ENCODE measurements at regions not wholly inside any gene's neighbourhood (a gene's known extent, or its start where the extent isn't known, plus 50 kb on each side); places are given as distances from the start of the nearest gene placed in this dataset.

- H2AFZ ChIP-seq (ENCODE audit: low read depth, low read length), result no peak overlapping the region
- H3K27me3 ChIP-seq (ENCODE audit: low read depth, low read length), result no peaks in the 10 kb centered on the region
- H3K79me2 ChIP-seq (ENCODE audit: low read length), result no peaks in the 10 kb centered on the region
- H3K27ac ChIP-seq (ENCODE audit: low read length), result no peak overlapping the region
- H3K9me3 ChIP-seq (ENCODE audit: insufficient read depth, low read length), result no peaks in the 10 kb centered on the region
- no peak overlapping the region for H3K4me2 ChIP-seq (ENCODE audit: low read length)
- no peak overlapping the region for H3K4me3 ChIP-seq (ENCODE audit: low read length)
- no peak for TF ChIP-seq EZH2phosphoT487 (IDR thresholded peaks at IDR 0.05; ENCODE audit: low read depth)
- TF ChIP-seq, protein P1, sequence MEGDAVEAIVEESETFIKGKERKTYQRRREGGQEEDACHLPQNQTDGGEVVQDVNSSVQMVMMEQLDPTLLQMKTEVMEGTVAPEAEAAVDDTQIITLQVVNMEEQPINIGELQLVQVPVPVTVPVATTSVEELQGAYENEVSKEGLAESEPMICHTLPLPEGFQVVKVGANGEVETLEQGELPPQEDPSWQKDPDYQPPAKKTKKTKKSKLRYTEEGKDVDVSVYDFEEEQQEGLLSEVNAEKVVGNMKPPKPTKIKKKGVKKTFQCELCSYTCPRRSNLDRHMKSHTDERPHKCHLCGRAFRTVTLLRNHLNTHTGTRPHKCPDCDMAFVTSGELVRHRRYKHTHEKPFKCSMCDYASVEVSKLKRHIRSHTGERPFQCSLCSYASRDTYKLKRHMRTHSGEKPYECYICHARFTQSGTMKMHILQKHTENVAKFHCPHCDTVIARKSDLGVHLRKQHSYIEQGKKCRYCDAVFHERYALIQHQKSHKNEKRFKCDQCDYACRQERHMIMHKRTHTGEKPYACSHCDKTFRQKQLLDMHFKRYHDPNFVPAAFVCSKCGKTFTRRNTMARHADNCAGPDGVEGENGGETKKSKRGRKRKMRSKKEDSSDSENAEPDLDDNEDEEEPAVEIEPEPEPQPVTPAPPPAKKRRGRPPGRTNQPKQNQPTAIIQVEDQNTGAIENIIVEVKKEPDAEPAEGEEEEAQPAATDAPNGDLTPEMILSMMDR (IDR thresholded peaks at IDR 0.05; ENCODE audit: low read depth, low read length), result no peak
- no peaks in the 10 kb centered on the region for H3K36me3 ChIP-seq (replicated peaks; ENCODE audit: low read depth, low read length)
- H3K4me1 ChIP-seq (ENCODE audit: low read length), result no peaks in the 10 kb centered on the region
- no peak overlapping the region for H3K9ac ChIP-seq (ENCODE audit: low read length)
- no peaks in the 10 kb centered on the region for H4K20me1 ChIP-seq (ENCODE audit: insufficient read depth, low read length)
These were observed 764.3 kb downstream of the QKI start for GRCh38 chr6:164178679-164179332.

- no peak overlapping the region for H3K27ac ChIP-seq (ENCODE audit: low read length)
- no peak overlapping the region for H3K4me3 ChIP-seq (ENCODE audit: low read length)
- H2AFZ ChIP-seq (ENCODE audit: low read depth, low read length), result no peak overlapping the region
- no peak overlapping the region for H3K9ac ChIP-seq (ENCODE audit: low read length)
- no peaks in the 10 kb centered on the region for H3K9me3 ChIP-seq (ENCODE audit: insufficient read depth, low read length)
- H3K36me3 ChIP-seq (replicated peaks; ENCODE audit: low read depth, low read length), result no peaks in the 10 kb centered on the region
- H3K79me2 ChIP-seq (ENCODE audit: low read length), result no peaks in the 10 kb centered on the region
- no peak for TF ChIP-seq EZH2phosphoT487 (IDR thresholded peaks at IDR 0.05; ENCODE audit: low read depth)
- TF ChIP-seq, protein P1 (IDR thresholded peaks at IDR 0.05; ENCODE audit: low read depth, low read length), result no peak
- H3K4me1 ChIP-seq (ENCODE audit: low read length), result no peaks in the 10 kb centered on the region
- H3K27me3 ChIP-seq (ENCODE audit: low read depth, low read length), result no peaks in the 10 kb centered on the region
- no peak overlapping the region for H3K4me2 ChIP-seq (ENCODE audit: low read length)
- no peaks in the 10 kb centered on the region for H4K20me1 ChIP-seq (ENCODE audit: insufficient read depth, low read length)
These were observed 754.8 kb downstream of the QKI start for GRCh38 chr6:164169355-164169754.

DNA sequence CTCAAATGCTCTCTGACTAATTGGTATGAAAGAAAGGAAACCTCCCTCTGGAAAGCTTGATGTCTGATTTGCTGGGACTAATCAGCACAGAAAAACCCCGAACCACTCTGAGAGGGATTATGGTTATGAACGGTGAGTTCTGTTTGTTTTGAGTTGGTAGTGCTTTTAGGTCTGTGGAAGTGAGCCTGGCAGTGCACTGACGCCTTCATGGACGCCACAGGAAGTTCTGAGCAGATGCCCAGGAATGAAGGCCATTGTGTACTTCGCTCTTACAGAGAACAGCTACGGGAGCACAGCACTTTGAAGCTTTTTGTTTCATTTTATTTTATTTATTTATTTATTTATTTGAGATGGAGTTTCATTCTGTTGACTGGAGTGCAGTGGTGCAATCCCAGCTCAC lies 754.1 kb downstream of the QKI start:
- no peaks in the 10 kb centered on the region for H3K4me1 ChIP-seq (ENCODE audit: low read length)
- no peaks in the 10 kb centered on the region for H3K27me3 ChIP-seq (ENCODE audit: low read depth, low read length)
- H3K9ac ChIP-seq (ENCODE audit: low read length), result no peak overlapping the region
- no peak overlapping the region for H3K4me3 ChIP-seq (ENCODE audit: low read length)
- no peak overlapping the region for H2AFZ ChIP-seq (ENCODE audit: low read depth, low read length)
- no peak overlapping the region for H3K27ac ChIP-seq (ENCODE audit: low read length)
- no peaks in the 10 kb centered on the region for H4K20me1 ChIP-seq (ENCODE audit: insufficient read depth, low read length)
- H3K36me3 ChIP-seq (replicated peaks; ENCODE audit: low read depth, low read length), result no peaks in the 10 kb centered on the region
- H3K4me2 ChIP-seq (ENCODE audit: low read length), result no peak overlapping the region
- no peaks in the 10 kb centered on the region for H3K79me2 ChIP-seq (ENCODE audit: low read length)
- TF ChIP-seq, protein P1 (IDR thresholded peaks at IDR 0.05; ENCODE audit: low read depth, low read length), result no peak
- no peak for TF ChIP-seq EZH2phosphoT487 (IDR thresholded peaks at IDR 0.05; ENCODE audit: low read depth)
- H3K9me3 ChIP-seq (ENCODE audit: insufficient read depth, low read length), result no peaks in the 10 kb centered on the region

DNA sequence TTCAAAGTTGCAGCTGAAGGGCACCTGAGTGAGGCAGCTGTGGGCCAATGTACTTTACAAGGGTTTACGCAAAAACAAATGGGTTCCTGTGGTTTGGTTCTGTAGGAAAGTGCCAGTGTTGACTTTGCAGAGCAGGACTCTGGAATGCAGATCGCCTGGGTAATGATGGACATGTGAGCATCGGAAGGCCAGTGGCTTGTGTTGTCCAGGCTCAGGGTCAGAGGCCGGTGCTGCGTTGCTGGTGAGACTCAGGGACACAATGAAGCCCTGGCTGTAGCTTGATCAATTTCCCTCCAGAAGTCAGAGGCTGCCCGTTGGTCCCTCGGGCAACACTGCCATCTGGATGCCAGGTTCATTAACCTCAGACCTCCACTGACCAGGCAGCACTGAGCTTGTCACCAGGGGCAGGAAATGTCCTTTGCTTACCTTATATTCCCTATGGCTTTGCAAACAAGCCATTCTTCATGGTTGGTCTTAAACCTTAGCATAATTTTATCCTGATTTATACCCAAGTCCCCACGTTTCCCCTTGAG lies 753.4 kb downstream of the QKI start:
- H3K9ac ChIP-seq (ENCODE audit: low read length), result no peak overlapping the region
- TF ChIP-seq, protein P1 (IDR thresholded peaks at IDR 0.05; ENCODE audit: low read depth, low read length), result no peak
- TF ChIP-seq EZH2phosphoT487 (IDR thresholded peaks at IDR 0.05; ENCODE audit: low read depth), result no peak

More for the DNA sequence above, 753.4 kb downstream of the QKI start:
- Histone ChIP-seq H2AFZ (ENCODE audit: low read depth, low read length) (no peak overlapping the region), H3K4me2 (ENCODE audit: low read length) (no peak overlapping the region), H3K27ac (ENCODE audit: low read length) (no peak overlapping the region), H4K20me1 (ENCODE audit: insufficient read depth, low read length) (no peaks in the 10 kb centered on the region), H3K4me3 (ENCODE audit: low read length) (no peak overlapping the region), H3K36me3 (replicated peaks; ENCODE audit: low read depth, low read length) (no peaks in the 10 kb centered on the region), H3K4me1 (ENCODE audit: low read length) (no peaks in the 10 kb centered on the region), H3K79me2 (ENCODE audit: low read length) (no peaks in the 10 kb centered on the region), H3K9me3 (ENCODE audit: insufficient read depth, low read length) (no peaks in the 10 kb centered on the region), H3K27me3 (ENCODE audit: low read depth, low read length) (no peaks in the 10 kb centered on the region)
